IPS-NIHi7 (cell line): ENCODE measurements at regions not wholly inside any gene's neighbourhood (a gene's known extent, or its start where the extent isn't known, plus 50 kb on each side); places are given as distances from the start of the nearest gene placed in this dataset.

Experiments
- DNase-seq: peaks from one replicate; pipeline ENCODE4 v3.0.0; 2012; ENCODE audit warnings: mixed read lengths; ENCODE audit errors: extremely low spot score

DNA sequence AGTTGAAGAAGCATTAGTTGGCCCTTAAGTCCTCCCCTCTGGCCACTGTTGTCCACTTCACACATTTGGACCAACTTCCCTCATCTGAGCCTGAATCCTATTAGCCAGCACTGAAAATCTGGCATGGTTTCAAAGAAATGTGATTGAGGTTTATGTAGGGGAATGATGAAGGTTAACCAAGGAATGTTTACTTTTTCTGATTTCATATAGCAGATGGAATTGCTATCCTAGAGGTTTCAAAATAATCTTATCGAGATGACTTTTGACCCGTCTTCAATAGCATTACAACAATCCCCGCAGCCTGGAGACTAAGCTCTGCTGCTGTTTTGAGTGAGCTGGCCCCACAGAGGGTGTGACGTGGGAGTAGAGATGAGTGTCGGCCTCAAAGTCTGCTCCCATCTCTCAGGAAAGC, 200.8 kb upstream of the IL12A start:
- DNase-seq, result no peak

DNA sequence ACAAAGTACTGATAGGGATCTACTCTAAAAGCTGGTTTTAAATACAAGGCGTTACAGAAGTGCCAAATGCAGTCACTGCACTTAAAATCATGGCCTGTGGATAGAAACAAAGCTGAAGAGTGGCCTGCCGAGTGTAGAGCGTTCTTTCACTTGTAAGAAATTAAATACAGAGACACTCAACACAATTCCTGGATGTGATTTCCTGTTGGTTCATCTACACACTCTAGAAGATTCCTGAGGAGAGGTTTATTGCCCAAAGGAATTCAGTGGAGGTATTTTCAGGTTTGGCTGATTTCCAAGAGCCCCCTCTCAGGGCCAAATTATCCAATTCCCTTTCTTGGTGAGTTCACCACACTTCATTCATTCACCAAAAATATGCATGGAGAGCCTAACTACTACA, 200.3 kb upstream of the IL12A start:
- DNase-seq, result no peak

DNA sequence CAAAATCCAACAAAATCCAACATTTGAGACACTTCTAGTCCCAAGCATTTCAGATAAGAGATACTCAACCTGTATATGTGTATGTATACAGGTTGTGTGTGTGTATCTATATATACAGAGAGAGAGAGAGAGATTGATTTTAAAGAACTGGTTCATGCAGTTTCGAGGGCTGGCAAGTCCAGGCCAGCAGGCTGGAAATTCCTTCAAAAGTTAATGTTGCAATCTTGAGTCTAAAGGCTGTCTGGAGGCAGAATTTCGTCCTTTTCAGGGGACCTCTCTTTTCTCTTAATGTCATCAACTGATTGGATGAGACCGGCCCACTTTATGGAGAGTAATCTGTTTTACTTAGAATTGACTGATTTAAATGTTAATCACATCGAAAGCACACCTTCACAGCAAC, 199.6 kb upstream of the IL12A start:
- DNase-seq, result no peak

DNA sequence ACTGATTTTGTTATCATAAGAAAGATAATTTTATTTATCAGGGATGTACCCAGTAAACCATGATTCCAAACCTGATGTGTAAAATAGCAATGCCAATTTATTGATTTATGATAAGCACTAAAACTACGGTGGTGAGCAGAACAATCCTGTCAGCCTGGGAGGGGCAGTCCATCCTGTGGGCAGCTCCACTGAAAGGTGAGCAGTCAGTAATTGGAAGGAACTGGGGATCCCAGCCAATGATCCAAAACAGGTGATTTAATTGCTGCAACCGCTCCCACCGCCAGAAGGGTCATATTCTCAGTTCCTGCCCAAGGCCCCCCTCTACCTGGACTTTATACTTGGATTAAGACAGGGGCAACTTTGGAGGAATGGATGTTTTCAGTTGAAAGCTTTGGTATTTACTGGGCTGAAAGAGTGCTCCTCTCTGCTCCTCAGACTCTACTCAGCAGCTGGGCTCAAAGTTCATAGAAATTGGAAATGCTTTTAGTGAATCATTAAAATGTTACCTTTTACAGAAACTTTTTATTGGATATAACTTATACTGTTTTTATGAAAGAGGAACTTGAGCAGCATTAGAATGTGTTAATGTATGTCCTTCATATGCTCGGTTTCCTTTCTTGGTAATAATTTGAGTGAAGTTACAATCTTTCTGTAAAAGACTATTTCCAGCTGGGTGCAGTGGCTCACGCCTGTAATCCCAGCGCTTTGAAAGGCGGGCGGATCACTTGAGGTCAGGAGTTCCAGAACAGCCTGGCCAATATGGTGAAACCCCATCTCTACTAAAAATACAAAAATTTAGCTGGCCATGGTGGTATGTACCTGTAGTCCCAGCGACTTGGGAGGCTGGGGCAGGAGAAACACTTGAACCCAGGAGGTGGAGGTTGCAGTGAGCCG, 198.6 kb upstream of the IL12A start:
- no peak for DNase-seq

DNA sequence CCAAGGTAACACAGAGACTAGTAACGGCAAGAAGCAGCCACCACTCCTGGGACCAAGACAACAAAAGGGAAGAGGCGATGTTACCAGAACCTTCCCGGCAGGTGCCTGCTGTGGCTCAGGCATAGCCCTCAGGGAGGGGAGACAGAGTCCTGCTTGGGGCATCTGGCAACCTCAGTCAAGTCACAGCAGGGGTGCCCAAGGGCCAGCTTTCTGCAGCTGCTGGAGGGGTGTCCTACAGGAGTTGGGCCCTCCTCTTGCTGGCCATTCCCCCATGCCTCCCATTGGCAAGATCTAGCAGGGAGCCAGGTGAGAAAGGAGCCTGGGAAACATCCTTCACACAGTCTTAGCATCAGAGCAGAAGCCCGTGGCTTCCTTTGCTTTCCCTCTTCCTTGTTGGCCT, 197.3 kb upstream of the IL12A start:
- no peak for DNase-seq

DNA sequence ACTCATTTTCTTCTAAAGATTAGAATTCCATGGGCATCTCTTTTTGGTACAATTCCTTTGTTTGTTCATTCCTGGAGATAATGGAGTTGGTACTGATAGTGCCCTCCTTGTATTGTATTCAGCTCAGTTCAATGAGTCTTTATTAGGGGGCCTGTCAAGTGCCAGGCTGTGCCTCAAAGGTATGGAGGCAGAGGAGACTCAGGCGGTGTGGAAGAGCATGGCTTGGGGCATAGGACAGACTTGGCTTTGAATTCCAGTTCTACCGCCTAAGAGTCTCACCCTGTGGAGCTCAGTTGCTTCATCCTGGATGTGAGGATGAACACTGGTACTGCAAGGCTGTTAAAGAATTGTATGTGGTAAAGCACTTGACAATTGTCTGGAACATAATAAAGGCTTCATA, 196.6 kb upstream of the IL12A start:
- no peak for DNase-seq

DNA sequence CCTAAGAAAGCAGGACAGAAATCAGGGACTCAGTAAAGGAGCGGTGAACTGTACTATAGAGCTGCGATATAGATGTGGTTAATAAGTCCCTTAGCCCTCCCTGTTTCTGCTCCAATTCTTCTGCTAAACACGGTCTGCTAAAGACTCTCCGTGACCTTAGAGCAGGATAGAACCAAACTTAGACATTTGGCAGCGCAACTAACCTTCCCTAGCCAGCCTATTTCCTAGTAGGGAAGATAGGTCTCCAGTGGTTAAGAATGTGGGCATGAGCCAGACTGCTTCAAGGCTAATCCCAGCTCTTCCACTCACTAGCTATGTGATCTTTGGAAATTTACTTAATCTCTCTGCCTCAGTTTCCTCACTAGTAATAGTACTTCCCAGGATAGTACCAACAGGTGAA, 193.6 kb upstream of the IL12A start:
- no peak for DNase-seq

DNA sequence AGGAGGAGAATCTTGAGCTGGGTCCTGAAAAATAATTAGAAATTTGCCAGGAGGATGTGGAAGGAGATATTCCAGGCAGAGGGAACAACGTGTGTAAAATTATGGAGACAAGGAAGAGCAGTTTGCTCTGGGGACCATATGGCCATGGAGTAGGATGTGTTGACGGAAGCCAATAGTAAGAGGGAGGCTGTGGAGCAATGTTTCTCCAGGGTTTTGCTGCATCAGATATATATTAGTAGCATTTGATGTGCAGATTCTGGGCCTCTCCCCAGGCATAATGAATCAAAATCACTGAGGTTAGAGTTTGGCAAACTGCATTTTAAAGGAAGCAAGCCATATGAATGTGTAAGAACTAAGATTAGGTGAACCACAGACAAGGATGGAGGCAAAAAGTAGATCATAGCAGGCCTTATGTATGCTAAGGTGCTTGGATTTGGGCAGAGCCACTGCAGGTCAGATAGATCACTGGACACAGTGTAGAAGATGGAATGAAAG, 192.9 kb upstream of the IL12A start:
- no peak for DNase-seq

DNA sequence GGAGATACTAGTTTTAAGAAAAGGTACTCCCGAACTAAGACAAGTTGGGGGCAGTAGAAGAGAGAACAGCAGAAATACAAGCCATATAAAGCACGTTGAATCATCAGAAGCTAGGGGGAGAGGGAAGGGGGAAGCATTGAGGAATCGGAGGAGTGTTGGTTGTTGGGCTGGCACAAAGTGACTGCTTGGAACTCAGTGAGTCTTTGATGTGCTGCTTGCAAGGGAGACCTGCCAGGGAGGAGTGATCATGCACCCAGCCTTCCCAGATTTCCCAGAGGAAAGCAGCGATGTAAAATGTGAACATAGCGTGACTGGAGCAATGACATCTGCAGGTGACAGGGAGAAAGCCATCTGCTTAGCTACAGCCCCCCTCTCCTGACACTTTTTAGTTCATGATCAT, 192.4 kb upstream of the IL12A start:
- no peak for DNase-seq

DNA sequence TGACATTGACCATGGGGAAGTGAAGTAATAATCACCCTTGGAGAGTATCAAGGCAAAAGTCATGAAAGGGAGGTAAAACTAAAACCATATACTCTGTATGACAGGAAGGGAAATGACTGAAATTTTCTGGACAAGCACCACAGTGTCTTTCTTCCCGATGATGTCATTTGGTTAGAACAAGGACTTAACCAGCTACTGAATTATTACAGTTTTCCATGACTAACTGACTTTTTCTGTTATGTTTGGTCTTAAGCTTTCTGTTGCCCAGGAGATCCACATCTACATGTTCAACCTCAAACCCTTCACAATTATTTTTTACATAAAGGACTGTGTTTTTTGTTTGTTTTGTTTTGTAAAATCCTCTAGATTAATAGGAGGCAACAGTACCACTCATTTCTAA, 191.9 kb upstream of the IL12A start:
- DNase-seq, result no peak

DNA sequence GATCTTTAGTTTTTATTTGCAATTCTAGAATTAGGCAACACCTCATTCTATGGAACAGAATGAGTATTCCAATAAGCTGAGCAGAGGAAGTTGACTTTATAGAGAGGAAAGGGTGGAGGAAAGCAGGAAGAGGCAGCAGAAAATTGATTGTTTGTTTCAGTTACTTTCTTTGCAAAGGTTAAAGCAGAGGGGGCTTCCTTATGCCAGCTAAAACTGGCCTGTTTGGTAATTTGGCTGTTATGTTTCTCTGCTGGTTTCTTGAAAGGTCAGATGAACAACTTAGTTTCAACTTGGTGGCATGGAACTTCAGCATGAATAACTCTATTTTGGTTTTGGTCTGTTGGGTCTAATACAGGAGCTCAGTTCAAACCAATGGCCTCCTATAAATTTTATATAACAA, 190.9 kb upstream of the IL12A start:
- no peak for DNase-seq

DNA sequence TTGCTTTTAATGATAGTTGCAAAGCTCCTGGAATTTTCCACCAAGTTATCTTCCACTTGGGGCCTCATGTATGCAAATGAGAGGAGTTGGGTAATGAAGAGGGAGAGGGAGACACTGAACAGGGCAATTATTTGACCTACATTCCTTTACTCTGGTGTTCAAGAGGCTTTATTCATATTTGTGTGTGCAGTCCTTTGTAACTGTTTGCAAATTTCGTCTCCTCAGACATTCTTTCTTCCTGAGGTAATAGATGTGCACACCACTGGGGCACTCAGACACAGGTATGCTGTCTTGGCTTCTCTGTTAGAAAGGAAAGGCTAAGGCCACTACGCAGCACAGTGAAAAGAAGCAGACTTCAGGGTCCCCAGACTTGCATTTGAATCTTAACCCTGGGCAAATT, 189.7 kb upstream of the IL12A start:
- DNase-seq, result no peak

DNA sequence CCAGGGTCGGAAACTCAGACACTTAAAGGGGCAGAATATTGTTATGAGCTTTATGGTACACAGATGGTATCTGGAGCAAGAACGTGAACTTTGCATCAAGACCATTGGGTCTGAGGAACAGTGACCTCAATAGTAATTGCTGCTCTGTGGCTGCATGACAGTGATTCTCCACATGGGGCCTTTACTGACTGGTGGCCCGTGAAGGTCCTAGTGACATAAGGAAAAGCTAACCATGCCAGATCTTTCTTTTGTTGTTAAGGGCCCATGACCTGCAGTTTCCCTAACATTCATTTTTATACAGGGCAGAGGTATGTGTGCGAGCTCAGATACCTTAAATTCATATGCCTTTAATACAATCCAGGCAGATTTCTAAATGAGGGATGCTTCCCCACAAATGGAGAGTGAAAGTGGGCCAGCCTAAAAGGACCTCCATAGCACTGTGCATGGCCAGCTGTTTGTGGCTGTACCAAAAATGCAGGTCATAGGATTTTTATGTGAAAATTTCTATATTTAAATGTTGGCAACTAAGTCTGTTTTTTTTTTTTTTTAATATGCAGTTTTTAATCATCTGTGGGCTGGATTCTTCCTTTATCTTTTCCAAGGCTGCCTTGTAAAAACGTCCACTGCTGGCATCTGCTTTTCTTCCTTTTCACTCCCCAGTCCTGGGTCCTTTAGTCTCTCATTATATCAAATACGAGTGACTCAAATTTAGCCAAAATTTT, 188.0 kb upstream of the IL12A start:
- no peak for DNase-seq

DNA sequence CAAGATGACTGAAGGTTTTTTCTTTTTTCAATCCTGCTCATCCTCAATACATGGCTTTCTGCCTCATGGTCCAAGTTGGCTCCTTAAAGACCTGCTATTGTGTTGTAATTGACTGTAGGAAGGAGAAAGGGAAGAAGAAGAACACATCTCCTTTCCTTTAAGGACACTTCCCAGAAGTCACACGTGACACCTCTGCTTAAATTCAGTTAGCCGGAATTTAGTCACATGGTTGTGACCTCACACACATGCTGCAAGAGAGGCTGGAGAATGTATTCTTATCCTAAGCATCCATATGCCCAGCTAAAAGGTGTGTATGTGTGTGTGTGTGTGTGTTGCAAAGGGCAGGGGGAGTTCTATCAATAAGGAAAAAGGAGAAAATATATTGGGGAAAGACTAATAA, 185.8 kb upstream of the IL12A start:
- no peak for DNase-seq

DNA sequence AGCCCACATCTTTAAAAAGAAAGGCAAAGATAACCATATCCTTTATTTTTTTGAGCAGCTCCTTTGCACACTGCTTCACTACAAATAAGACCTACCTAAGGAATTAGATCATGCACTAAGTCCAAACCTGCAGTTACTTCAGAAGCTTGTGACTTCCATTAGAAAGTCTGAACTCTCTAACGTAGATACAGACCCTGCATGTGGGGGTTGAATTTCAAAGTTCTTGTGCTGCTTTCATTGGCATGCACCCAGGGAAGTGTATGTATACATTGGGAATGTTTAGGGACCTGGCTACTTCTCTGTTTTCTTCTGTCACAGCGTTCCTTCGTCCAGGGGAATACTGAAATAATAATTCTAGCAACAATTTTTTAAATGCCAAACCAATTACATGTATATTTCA, 185.2 kb upstream of the IL12A start:
- DNase-seq, result no peak

DNA sequence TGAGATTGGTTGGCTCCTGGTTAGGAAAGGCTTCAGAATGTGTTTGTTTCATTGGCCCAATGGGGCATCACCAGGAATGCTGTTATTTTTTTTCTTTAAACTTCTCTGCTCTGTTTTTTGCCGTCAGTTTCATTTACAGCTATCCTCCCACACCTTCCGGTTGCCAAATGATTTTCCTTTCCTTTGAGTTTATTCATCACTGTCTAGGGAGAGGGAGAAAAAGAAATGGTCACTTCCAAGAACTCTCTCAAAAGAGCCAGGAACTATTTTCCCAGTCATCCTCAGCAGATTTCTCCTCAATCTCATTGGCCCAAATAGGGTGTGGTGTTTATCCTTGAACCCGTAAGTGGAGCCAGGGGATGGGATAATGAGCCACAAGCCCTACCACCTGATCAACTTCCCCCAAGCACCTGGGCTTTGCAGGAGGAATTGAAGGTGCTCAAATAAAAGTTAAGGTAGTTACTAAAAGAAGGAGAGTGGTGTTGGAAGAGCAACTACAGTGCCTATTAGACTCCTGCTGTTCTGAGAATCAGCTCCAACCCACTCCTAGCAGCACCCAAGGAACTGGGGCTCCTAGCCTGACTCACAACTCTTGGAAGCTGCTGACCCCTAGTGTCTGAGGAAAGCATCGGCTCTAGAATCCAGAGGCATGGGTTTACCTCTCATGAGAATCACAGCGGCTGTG, 183.8 kb upstream of the IL12A start:
- DNase-seq, result peak; percentile 87

DNA sequence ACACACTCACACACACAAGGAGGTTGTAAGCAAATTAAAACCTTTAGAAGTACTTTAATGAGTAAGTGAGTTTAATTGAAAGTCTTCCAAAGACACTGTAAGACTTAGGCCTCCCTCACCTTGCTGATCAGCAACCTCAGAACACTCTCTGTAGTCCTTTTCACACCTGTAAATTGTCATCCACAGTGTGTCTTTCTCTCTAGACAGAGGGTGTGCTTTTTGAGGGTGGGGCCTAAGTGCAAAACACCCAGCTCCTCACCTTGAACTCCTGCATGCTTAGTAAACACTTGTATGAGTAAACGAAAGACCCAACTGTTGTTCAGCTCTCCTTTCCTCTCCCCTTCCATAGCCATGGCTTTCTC, 183.2 kb upstream of the IL12A start:
- DNase-seq, result no peak

DNA sequence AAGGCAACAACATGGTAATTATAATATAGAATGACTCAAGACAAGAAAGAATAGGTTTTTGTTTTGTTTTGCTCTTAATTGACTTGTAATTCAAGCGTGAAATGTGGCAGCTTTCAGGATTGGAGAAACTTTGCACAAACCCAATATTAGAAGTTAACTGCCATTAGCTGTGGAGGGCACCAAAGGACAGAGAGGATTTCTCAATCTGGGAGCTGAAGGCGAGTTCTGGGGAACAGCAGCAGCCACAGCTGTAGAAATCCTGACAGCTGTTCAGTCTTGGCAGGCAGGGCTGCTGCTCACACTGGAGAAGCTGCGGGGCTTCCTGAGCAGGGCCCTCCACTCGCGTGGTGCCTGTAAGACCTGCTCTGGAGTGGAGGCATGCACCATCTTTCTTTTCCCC, 182.2 kb upstream of the IL12A start:
- DNase-seq, result no peak

DNA sequence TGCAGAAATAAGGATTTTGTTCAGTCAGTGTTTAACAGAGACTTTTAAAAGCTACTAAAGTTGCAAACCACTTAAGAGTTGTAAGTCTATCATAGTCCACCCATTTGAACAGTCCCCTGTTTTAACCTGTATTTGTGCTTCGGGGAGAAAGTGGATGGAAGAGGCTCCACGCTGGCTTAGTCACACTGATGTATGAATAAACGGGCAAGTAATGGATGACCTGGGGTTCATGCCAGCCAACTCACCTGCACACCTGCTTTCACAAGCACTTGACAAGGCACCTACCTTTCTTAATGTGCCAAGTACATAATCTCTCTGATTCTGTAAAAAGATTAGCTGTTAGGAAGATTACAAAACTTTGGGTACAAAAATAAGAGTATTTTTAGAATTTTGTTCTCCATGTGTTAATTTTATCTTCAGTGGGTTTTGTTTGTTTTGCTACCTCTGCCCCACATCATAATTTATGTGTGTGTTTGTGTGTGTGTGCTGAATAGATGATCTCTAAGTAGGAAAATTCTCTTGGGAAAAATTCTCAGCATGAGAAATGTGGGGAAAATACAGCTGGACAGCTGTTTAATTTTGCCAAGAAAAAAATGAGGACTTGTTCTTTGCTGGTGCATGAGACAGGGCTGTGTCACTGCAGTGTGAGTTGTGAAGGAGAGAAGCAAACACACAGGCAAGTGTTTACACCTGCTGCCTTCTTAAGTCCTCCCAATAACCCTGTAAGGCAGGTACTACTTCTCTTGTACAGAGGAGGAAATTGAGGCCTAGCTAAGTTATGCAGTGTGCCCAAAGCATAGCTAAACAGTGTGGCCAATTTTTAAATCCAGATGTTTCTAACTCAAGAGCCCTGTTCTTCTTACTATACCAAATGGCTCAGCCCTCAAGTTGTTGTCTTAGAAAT, 181.2 kb upstream of the IL12A start:
- DNase-seq, result no peak

DNA sequence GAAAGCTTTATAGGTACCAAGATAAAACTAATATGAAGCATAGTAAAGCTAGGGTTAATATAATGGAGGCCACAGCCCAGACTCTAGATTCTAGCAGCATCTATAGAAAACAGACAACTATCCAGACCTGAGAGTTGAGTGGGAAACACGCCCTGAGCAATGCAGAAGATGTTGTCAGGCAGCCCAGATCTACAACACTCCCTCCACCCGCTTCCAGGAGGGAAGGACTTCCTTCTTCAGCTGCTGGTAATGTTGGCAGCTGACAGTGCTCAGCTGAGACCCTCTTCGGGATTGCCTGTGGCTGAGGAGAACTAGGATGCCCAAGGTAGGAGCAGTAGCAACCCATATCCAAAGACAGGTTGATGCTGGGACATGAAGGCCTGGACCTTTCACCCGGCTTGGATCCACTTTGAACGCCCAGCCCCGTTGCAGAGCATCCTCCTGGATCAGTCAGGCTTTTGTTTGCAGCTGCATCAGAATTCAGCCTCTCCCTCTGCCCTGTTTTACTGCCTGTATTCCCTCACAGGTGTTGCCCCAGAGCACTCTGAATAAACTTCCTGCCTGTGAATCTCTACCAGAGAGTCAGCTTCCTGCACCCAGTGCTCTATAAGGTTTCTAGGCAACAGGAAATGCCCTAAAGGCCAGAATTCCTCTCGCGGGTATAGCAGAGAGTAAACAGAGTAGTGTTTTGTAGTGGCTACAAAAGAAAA, 174.7 kb upstream of the IL12A start:
- peak; percentile 48 for DNase-seq

DNA sequence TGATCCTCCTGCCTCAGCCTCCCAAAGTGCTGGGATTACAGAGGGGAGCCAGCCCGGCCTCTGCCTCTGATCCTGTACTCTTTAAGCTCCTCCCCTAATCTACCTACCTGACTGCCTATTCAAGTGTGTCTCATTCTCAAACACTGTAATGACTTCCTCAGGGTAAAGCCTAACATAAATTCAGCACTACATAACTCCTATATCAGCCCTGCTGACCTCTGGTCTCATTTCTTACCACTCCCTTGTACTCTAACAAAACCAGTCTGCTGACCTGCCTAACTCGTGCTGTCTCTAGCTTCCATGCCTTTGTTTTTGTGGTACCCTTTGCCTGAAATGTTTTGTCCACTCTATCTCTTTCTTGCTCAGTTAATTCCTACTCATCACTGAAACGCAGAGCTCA, 172.1 kb upstream of the IL12A start:
- DNase-seq, result no peak
